ENCODE measurements at regions not wholly inside any gene's neighbourhood (a gene's known extent, or its start where the extent isn't known, plus 50 kb on each side); places are given as distances from the start of the nearest gene placed in this dataset.
A peak's percentile ranks its signal among the peaks of the same experiment; 100 is the strongest.

DNA sequence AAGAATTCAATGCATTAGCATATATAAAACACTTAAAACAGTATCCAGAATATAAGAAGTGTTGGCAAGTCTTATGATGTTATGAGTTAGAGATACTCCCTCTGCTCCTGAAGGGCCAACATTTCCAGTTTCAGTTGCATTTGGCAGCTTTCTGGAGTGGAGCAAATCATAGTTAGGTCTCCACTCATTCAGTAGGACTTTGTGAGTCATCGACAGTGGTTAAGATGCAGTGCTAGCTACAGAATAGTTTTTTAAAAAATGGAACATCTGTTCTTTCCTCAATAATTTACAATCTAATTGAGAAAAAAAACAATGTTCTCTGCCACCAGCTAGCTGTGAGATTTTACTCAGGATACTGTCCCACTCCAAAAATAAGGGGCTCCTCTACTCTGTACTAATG is 389.1 kb downstream of the HLX start:
- no peak overlapping the region for H3K9ac ChIP-seq (replicated peaks; ENCODE audit: extremely low read depth, insufficient read depth, low read length)
- no peak for DNase-seq (ENCODE audit: low read depth, low spot score)

GRCh38 chr1:221271701-221272100 is 392.5 kb downstream of the HLX start:
- no peak overlapping the region for H3K4me2 ChIP-seq (ENCODE audit: insufficient read depth, low read length)
- POLR2A ChIA-PET = no interaction called here
- no TSS peak for BruUV-seq (replicated peaks)

More for the DNA sequence above, 389.1 kb downstream of the HLX start:
- Histone ChIP-seq H3K36me3 (ENCODE audit: control insufficient read depth in 2 of 2, extremely low read depth in 1 of 2, insufficient read depth in 2 of 2, low read length in 2 of 2) (no peaks in the 10 kb centered on the region), H3K4me3 (replicated peaks in 1 of 3; ENCODE audit: insufficient read depth in 1 of 3, low read depth in 1 of 3, low read length in 3 of 3) (no peak overlapping the region), H3K27me3 (ENCODE audit: control insufficient read depth in 2 of 2, insufficient read depth in 2 of 2, low read length in 2 of 2) (peaks cover 0 to 1% of the 10 kb centered on the region in 2 experiments), H3K79me2 (ENCODE audit: control insufficient read depth, insufficient read depth, low read length) (no peaks in the 10 kb centered on the region), H3K4me1 (ENCODE audit: control insufficient read depth, extremely low read depth, insufficient read depth, low read length) (peaks cover 7% of the 10 kb centered on the region), H4K20me1 (replicated peaks; ENCODE audit: control insufficient read depth, extremely low read depth, insufficient read depth, low read length) (no peaks in the 10 kb centered on the region), H3K4me2 (ENCODE audit: insufficient read depth, low read length) (no peak overlapping the region), H3K27ac (ENCODE audit: insufficient read depth, low read depth, low read length) (no peak overlapping the region), H3K9me1 (replicated peaks; ENCODE audit: control insufficient read depth, extremely low read depth, insufficient read depth, low read length) (no peaks in the 10 kb centered on the region), H3K9me3 (replicated peaks; ENCODE audit: control insufficient read depth, insufficient read depth, low read length) (no peaks in the 10 kb centered on the region), H2AFZ (ENCODE audit: low read depth, low read length) (no peak overlapping the region)
- intact Hi-C loops (cut with micrococcal nuclease) (no loop called here), dilution Hi-C loops (cut with MboI; ENCODE audit: extremely low pct_ligation_motif_present, low sequenced_read_pairs) (no loop called here)
- TF ChIP-seq JUN (IDR thresholded peaks at IDR 0.05; ENCODE audit: borderline replicate concordance, insufficient read depth, insufficient read length, low read depth) (no peak), FOS (IDR thresholded peaks at IDR 0.05; ENCODE audit: borderline replicate concordance, insufficient read depth, low read length) (peak; percentile 8)
- FAIRE-seq = no peak
- POLR2A ChIA-PET = no interaction called here
- CTCF ChIA-PET = interaction anchor here (0.5 to 1.3 kb wide), 2 partner anchors 20 to 824 kb away, joined by 4 to 6 read pairs; no protein-coding TSS in a partner anchor
- BruUV-seq (replicated peaks) = no TSS peak

More at GRCh38 chr1:221271701-221272100, 392.5 kb downstream of the HLX start:
- Histone ChIP-seq H3K9me3 (replicated peaks; ENCODE audit: control insufficient read depth, insufficient read depth, low read length) (no peaks in the 10 kb centered on the region), H3K4me1 (ENCODE audit: control insufficient read depth, extremely low read depth, insufficient read depth, low read length) (no peaks in the 10 kb centered on the region), H2AFZ (ENCODE audit: low read depth, low read length) (no peak overlapping the region), H3K9ac (replicated peaks; ENCODE audit: extremely low read depth, insufficient read depth, low read length) (no peak overlapping the region), H4K20me1 (replicated peaks; ENCODE audit: control insufficient read depth, extremely low read depth, insufficient read depth, low read length) (no peaks in the 10 kb centered on the region), H3K36me3 (ENCODE audit: control insufficient read depth in 2 of 2, extremely low read depth in 1 of 2, insufficient read depth in 2 of 2, low read length in 2 of 2) (no peaks in the 10 kb centered on the region), H3K27me3 (ENCODE audit: control insufficient read depth in 2 of 2, insufficient read depth in 2 of 2, low read length in 2 of 2) (peaks cover 0 to 2% of the 10 kb centered on the region in 2 experiments), H3K79me2 (ENCODE audit: control insufficient read depth, insufficient read depth, low read length) (no peaks in the 10 kb centered on the region), H3K9me1 (replicated peaks; ENCODE audit: control insufficient read depth, extremely low read depth, insufficient read depth, low read length) (no peaks in the 10 kb centered on the region), H3K4me3 (replicated peaks in 1 of 3; ENCODE audit: insufficient read depth in 1 of 3, low read depth in 1 of 3, low read length in 3 of 3) (no peak overlapping the region), H3K27ac (ENCODE audit: insufficient read depth, low read depth, low read length) (no peak overlapping the region)
- CTCF ChIA-PET = interaction anchor here (0.9 to 1.2 kb wide), 2 partner anchors 8 to 164 kb away, joined by 3 to 4 read pairs; no protein-coding TSS in a partner anchor
- no peak for DNase-seq (ENCODE audit: low read depth, low spot score)
- intact Hi-C loops (cut with micrococcal nuclease) = no loop called here
- FAIRE-seq = no peak
- TF ChIP-seq, protein P1, sequence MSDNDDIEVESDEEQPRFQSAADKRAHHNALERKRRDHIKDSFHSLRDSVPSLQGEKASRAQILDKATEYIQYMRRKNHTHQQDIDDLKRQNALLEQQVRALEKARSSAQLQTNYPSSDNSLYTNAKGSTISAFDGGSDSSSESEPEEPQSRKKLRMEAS (IDR thresholded peaks at IDR 0.05; ENCODE audit: insufficient read depth, insufficient read length) = no peak
- TF ChIP-seq GATA2 (IDR thresholded peaks at IDR 0.05; ENCODE audit: insufficient read depth, insufficient read length, low read depth, low read length) (no peak), FOS (IDR thresholded peaks at IDR 0.05; ENCODE audit: borderline replicate concordance, insufficient read depth, low read length) (no peak), EZH2 (IDR thresholded peaks at IDR 0.05; ENCODE audit: borderline replicate concordance, low read depth, low read length, severe bottlenecking) (no peak), POLR2A (IDR thresholded peaks at IDR 0.05; ENCODE audit: low read depth, low read length) (no peak), CTCF (IDR thresholded peaks at IDR 0.05; ENCODE audit: extremely low read depth in 1 of 2, insufficient read depth in 1 of 2, low read depth in 1 of 2, low read length in 2 of 2) (no peak), POLR2AphosphoS5 (IDR thresholded peaks at IDR 0.05; ENCODE audit: insufficient read depth, low read depth, low read length) (no peak), JUN (IDR thresholded peaks at IDR 0.05; ENCODE audit: borderline replicate concordance, insufficient read depth, insufficient read length, low read depth) (no peak), MYC (IDR thresholded peaks at IDR 0.05; ENCODE audit: low read depth, low read length) (no peak)
- dilution Hi-C loops (cut with MboI; ENCODE audit: extremely low pct_ligation_motif_present, low sequenced_read_pairs) = no loop called here
